Astrocyte of the hippocampus (primary cell): ENCODE measurements at regions not wholly inside any gene's neighbourhood (a gene's known extent, or its start where the extent isn't known, plus 50 kb on each side); places are given as distances from the start of the nearest gene placed in this dataset.
"Not testable (repeated sequence)": the region's sequence is repeated elsewhere in the genome, so short reads cannot be mapped to it uniquely, and the experiment has no call there.

Experiments used
- DNase-seq: peaks from one replicate; pipeline ENCODE4 v3.0.0; 2011; ENCODE audit warnings: low read depth, low spot score

DNA sequence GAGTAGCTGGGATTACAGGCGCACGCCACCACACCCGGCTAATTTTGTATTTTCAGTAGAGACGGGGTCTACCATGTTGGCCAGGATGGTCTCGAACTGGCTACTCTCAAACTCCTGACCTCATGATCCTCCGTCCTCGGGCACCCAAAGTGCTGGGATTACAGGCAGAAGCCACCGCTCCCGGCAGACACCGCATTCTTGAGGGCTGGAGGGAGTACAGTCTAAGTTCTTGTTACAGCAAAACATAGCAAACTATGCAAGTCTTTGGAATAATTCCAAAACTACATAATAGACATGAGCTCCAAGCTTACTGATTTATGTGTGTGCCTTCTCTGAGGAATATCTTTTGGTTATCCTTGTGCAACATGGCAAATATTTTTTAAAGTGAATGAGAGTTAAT, 299.1 kb upstream of the ZNF658 start:
- DNase-seq: peak; percentile 27

DNA sequence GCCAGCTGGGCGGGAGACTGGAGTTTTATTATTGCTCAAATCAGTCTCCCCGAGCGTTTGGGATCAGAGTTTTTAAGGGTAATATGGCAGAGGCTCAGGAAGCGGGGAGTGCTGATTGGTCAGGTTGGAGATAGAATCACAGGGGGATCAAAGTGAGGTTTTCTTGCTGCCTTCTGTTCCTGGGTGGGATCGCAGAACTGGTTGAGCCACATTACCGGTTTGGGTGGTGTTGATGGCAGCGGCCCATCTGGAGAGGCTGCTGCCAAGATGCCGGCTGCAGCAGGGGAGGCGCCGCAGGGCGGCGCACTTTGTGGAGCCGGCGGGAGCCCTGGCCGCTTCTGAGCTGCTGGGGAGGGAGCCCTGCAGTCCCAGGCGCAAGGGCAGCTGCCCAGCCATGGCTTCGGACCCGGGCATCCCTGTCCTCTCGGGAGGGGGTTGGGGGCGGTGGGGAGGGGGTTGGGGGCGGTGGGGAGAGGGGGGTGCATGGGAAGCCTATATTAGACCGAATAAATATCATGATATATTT, 268.9 kb upstream of the ZNF658 start:
- DNase-seq: not testable (repeated sequence)

DNA sequence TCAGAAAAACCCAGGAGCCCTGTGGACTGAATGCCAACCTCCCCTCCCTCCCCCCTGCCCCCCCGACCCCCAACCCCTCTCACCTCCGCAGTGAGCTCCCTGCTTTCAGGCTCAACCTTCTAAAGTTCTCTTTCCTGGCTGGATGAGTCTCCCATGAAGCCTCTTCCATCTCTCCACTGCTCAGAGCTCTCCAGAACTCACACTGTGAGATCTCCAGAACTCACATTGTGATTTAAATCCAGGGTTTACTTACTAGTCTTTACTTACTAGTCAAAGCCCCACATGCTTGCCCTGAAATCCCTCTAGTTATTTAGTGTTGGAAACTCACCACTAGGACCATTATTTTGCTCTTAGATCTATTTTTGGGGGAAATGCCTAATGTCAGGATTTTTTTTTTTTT, 252.8 kb upstream of the ZNF658 start:
- not testable (repeated sequence) for DNase-seq

DNA sequence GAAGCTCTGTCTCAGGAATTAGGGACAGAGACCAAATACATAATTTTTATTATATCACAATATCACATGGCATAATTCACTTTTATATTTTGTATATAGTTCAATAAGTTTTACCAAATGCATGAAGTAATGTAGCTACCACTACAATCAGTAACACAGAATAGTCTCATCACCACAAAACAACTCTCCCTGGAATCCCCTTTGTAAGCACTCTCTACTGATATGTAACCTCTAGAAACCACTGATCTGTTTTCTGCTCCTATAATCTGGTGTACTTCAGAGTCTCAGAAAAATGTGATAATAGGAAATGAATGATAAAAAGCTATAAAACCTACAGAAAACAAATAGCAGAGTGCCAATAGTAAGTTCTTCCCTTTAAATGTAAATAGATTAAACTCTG, 210.3 kb upstream of the ZNF658 start:
- DNase-seq: not testable (repeated sequence)

DNA sequence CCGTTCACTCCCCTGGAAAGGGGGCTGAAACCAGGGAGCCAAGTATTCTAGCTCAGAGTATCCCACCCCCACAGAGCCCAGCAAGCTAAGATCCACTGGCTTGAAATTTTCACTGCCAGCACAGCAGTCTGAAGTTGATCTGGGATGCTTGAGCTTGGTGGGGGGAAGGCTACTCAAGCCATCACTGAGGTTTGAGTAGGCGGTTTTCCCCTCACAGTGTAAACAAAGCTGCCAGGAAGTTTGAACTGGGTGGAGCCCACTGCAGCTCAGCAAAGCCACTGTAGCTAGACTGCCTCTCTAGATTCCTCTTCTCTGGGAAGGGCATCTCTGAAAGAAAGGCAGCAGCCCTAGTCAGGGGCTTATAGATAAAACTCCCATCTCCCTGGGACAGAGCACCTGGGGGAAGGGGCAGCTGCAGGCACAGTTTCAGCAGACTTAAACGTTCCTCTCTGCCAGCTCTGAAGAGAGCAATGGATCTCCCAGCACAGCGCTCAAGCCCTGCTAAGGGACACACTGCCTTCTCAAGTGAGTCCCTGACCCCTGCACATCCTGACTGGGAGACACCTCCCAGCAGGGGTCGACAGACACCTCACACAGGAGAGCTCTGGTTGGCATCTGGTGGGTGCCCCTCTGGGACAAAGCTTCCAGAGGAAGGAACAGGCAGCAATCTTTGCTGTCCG, 204.8 kb upstream of the ZNF658 start:
- DNase-seq: not testable (repeated sequence)

DNA sequence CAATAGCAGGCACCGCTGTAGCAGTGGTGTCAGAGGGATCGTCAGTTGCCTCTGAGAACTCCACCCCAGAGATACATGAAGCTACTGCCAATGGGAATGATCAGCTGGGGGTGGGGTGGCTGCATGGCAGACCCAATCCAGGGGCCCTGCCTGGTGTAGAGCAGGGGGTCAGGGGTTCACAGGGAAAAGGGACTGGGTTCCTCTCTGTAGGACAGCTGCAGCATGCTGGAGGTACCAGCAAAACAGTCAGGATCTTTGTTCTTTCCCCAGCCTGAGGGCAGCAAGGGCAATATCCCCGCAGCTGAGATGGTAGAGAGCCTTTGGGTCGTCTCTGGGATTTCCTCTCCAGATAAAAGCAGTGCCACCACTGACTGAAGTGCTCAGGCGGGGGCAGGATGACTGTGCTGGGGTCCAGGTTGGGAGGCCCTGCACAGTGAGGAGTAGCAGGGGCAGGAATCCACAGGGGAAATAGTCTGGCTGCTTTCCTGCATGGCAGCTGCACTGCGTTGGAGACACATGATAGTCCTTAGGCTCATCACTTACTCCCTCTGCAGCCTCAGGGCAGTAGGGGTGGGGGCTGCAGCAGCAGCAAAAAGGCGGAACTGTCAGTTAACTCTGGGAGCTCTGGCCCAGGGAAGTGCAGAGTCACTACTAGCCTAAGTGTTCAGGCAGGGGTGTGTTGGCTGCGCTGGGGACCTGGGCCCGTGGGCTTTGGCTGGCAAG, 203.0 kb upstream of the ZNF658 start:
- not testable (repeated sequence) for DNase-seq

DNA sequence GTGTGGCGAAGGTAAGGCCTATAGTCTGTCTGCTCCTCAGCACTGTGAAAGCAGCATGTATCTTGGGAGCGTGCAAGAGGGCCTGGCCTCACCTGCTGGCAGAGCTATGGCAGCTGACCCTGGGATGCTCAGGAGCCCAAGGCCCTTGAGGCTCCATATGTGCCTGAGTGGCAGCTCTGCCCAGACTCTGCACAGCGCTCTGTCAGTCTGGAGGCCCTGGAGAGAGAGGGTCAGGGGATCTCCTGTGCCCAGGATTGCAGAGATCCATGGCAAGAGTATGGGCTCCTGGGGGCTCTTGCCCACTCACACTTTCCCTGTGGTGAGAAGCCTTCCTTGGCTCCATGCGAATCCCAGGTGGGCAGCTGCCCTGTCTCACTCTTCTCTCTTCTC, 202.5 kb upstream of the ZNF658 start:
- DNase-seq: not testable (repeated sequence)

DNA sequence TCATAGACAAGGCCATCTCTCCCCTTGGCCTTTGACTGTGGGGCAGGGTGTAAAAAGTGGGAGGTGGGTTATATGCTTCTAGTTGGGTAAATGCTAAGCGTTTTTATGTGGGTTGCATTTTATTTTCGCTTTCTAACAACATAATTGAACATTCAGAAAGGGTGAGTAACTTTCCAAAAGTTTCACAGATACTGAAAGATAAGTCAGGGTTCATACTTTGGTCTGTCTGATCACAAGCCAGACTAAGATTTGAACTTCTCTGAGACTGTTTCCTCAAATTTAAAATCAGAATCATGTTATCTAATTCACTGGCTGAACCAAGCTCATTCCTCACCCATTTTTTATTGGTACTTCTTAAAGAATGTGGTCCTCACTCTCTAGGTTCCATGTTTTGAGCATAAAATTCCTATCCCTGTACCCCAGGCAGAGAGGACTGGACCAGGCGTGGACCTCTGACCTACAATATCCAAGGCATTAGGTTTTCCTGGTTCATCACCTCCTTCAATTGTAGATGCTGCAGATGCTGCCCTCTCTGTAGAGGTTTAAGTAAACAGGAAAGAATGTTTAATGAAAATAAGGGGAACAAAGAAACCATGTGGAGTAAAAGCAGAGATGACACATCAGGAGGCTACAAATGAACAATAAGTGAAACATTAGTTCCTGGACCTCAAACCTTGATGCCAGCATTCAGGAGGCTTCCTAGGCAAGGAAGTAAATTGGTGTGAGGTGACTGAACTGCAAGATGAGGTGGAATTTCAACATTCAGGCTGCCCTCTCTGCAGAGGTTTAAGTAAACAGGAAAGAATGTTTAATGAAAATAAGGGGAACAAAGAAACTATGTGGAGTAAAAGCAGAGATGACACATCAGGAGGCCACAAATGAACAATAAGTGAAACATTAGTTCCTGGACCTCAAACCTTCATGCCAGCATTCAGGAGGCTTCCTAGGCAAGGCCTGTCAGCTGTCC, 198.8 kb upstream of the ZNF658 start:
- not testable (repeated sequence) for DNase-seq

DNA sequence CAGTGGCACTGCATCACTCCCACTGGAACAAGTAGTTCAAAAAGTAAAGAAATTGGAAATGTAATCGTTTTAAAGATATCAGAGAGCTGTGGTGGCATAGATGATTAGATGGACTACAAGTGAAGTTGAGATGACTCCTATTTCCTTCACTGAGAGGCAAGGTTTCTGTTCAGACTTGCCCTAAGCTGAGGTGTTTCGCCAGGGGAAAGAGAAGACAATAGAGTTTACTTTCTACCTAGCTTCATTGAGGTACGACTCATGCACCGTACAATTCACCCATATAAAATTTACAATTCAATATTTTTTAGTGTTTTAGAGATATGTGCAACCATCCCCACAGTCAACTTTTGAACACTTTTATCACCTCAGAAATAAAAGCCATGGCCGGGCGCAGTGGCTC, 189.0 kb upstream of the ZNF658 start:
- DNase-seq: not testable (repeated sequence)

DNA sequence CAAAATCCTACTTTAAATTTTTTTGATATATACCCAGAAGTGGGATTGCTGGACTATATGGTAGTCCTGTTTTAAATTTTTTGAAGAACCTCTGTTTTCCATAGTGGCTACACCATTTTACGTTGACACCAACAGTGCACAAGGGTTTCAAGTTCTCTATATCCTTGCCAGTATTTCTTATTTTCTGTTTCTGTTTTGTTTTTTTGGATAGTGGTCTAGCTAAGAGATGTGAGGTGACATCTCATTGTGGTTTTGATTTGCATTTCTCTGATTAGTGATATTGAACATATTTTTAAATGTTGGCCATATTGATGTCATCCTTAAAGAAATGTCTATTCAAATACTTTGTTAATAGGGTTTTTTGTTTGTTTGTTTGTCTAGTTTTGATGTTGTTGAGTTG, 187.7 kb upstream of the ZNF658 start:
- not testable (repeated sequence) for DNase-seq

DNA sequence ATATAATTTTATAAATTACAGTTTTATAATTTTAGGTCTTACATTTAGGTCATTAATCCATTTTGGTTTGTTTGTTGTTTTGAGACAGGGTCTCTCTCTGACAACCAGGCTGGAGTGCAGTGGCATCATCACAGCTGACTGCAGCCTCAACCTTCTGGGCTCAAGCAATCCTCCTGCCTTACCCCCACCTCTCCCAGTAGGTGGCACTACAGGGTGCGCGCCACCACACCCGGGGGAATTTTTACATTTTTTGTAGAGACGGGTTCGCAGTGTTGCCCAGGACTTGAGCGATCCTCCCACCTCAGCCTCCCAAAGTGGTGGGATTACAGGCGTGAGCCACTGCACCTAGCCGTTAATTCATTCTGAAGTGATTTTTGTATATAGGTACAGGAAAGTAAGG, 187.0 kb upstream of the ZNF658 start:
- not testable (repeated sequence) for DNase-seq

DNA sequence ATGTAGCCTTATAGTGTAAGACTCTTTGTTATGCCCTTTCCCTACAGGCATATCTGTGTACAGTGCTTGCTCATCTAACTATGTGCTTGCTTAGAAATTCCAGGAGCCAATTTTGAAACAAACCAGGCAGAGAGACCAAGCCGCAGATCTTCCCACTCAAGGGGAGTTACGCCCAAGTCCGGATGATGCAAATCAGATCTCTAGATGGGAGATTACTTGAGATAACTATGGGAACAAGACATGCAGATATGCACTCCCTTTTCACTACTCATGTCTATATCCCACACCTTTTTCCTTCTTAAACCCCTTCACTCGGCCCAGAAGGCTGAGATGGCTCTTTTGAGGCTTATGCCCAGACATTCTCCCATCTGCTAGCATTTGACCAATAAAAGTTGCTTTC, 179.7 kb upstream of the ZNF658 start:
- DNase-seq: not testable (repeated sequence)

DNA sequence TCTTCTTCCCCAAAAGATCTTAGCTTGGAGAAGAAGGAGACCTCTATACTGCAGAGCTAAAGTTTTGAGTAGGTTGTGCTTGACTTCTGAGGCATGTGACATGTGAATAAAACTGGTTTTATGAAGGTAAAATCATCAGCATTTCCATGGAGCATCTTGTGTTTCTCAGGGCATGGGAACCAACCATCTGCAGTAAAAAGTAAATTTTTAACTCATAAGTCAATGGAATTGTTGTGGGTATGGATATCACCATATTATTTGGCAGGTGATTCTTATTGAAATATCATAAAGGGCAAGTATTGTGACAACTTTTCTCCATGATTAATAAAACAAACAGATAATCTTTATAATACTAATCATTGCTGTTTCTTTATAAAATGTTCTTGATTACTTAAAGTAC, 173.0 kb upstream of the ZNF658 start:
- DNase-seq: not testable (repeated sequence)

DNA sequence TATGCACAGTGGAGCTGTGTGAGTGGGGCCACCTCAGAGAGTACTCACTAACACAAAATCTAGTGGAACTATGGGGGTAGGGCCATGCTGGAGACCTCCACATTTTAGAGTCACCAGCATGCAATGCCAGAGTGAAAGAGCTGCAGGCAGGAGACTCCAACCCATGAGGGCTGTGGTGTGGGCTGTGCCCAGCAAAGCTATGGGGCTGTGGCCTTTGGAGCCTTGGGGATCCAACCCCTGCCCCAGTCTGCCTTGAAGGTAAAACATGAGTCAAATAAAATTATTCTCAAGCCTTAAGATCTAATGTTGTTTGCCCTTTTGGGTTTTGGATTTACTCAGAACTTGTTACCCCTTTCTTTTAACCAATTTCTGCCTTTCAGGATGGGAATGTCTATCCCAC, 163.8 kb upstream of the ZNF658 start:
- not testable (repeated sequence) for DNase-seq

DNA sequence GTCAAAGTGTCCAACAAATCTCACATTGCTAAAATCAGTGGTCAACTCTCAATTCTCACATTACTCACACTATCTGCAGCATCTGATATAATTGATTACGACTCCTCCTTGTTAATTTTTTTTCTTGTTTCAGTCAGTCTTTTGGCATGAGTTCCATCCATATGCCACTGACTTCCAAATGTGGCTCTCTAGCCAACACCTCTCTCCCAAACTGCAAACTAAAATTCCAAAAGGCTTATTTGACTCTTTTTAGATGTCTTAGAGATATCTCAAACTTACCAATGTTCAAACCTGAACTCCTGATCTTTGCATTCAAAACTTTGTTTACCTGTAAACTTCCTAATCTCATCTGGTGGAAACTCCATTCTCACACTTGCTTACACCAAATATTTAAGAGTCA, 162.1 kb upstream of the ZNF658 start:
- not testable (repeated sequence) for DNase-seq

DNA sequence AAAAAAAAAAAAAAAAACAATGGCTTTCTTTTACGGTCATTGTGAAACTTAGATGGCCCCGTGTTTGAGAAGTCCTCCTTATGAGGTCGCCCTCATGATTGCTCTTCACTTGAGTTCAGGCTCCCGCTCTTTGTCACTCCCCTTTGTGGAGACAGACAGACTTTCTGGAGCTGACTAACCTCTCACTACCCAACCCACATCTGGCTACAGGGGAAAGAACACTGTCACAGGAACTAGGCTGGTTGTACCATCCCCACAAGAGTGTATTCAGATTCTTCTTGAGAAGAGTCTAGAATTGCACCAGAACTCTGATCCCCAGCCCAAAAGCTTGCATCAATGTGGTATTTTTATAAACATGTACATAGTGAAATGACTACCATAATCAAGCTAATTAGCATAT, 160.4 kb upstream of the ZNF658 start:
- DNase-seq: not testable (repeated sequence)

DNA sequence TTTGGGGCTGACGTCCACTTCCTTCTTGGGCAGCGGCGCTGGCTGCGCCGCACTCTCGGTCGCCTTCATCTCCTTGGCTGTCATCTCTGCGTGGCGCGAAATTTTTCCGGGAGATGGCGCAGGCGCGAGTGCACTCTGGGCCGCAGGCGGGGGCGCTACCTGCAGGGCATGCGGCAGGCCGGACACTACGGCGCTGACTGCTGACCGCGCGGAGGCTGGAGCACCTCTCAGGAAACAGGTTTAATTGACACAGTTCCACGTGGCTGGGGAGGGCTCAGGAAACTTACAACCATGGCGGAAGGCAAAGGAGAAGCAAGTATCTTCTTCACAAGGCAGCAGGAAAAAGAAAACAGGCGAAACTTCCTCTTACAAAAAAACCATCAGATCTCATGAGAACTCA, 154.7 kb upstream of the ZNF658 start:
- not testable (repeated sequence) for DNase-seq

DNA sequence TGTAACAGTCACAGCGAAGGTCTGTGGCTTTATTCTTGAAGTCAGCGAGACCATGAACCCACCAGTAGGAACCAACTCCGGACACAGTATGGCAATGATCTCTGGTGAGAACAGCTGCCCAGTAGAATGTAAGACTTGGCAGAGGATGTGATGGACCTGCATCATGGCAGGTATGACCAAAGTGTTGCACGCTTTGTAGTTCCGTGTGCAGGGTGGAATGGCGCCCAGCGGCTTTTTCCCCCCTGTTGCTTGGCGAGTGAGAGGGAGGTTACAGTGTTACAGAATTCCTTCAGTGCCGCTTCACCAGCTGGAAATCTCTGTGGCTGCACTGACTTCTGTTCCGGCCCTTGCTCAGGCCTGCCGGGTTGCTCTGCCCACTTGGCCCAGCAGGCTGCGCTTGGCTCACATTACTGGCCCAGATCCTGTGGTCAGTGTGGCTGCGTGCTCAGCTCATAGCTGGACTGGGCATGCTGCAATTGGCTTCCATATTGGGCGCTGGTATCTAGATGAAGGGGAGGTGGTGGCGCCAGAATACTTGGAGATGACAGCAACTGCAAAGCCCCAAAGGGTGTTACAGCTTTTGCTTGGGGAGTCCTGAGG, 148.1 kb upstream of the ZNF658 start:
- DNase-seq: not testable (repeated sequence)

DNA sequence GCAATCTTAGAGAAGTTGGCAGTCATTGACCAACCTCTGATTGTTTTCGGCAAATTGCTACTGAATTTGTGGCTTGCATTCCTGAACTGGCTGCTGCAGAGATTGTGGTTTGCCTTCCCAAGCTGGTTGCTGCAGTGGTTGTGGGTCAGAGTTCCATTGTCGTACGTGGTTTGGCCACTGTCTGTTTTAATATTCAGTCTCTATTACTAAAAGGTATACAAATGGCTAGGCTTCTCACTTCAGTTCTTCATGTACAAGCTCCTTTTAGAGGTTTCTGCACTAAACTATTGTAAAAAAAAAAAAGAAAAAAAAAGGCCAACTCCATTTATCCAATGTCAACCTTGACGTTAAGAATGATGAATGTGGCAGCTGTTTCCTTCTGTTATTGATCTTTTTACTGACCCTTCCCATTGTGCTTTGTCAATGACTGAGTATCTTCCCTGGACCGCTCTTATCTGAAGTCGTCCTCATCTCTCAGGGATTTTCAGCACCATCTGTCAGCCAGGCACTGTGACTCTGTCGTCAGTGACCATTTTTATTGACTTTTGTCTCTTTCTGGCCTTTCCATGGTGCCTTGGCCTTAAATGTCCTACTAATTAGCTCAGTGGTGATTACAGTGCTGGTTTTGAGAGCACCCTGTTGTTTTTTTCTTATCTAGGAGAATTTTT, 140.6 kb upstream of the ZNF658 start:
- not testable (repeated sequence) for DNase-seq

DNA sequence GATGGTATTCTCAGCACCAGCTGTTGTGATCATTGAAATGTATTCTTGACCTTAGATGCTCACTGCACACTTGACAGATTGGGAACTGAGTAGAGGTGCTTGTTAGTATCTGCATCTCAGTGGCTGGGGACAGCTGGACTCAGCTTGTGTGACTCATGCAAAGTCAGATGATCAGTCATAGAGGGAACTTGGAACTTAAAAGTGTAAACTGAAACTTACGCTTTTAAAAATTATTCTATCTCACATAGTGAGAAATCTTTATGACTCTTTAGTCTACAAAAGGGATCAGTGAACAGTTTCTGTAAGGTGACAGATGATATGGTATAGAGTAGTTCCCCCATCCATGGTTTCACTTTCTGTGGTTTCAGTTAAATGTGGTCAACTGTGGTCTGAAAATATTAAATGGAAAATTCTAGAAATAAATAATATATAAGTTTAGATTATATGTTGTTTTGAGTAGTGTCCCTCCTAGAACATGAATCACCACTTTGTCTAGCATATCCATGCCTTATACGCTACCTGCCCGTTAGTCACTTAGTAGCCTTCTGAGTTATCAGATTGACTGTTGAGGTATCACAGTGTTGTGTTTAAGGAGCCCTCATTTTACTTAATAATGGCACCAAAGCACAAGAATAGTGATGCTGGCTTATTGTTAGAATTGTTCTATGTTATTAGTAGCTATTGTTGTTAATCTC, 135.6 kb upstream of the ZNF658 start:
- not testable (repeated sequence) for DNase-seq
